ENCODE measurements at regions not wholly inside any gene's neighbourhood (a gene's known extent, or its start where the extent isn't known, plus 50 kb on each side); places are given as distances from the start of the nearest gene placed in this dataset.

GRCh38 chr1:191804311-191804710, 354.0 kb upstream of the RGS18 start:
- TF ChIP-seq CTCF (IDR thresholded peaks at IDR 0.05) (no peak), ZFX (IDR thresholded peaks at IDR 0.05; ENCODE audit: borderline replicate concordance) (no peak)

Data from 22Rv1 (cell line).